ENCODE measurements at regions not wholly inside any gene's neighbourhood (a gene's known extent, or its start where the extent isn't known, plus 50 kb on each side); places are given as distances from the start of the nearest gene placed in this dataset.
A peak's percentile ranks its signal among the peaks of the same experiment; 100 is the strongest.

DNA sequence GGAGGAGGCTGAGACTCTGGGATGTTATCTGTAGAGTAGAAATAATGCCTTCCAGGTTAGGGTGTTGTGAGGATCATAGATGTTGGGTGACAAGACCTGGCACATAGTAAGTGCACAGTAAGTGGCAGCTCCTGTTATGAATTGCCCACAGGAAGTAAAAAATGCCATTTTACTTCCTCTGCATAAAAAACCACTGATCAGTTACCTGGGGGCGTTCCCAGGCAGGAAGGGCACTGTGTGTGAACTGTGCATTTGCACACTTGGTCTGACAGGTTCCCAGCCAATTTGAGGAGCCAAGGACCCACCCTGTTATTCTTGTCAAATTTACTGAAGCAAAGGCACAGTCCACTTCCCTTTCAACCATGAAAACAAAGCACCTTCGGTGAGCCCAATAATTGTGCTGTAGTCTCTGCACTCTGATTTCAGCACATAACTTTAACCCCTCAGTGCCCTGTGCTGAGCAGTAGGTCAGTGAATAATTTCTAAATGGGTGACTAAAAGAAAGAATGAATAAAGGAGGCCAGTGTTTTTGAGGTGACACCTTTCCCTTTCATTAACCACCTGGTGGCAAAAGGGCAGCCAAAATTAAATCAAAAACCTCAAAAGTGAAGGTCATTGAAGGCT, 85.8 kb upstream of the ARHGEF3 start:
- Histone ChIP-seq H2AFZ (ENCODE audit: low read depth, low read length, poor library complexity, severe bottlenecking) (no peak overlapping the region), H3K79me2 (ENCODE audit: insufficient read depth, low read length) (no peaks in the 10 kb centered on the region), H3K4me2 (ENCODE audit: low read length) (no peak overlapping the region), H3K9me2 (ENCODE audit: insufficient read depth) (no peaks in the 10 kb centered on the region), H3K9ac (ENCODE audit: low read length) (no peak overlapping the region), H3K9me3 (ENCODE audit: control insufficient read depth in 1 of 2, insufficient read depth in 1 of 2, low read depth in 1 of 2, low read length in 2 of 2) (no peaks in the 10 kb centered on the region), H3K27ac (ENCODE audit: low read depth, low read length) (no peak overlapping the region), H4K20me1 (ENCODE audit: insufficient read depth) (no peaks in the 10 kb centered on the region), H3K4me3 (replicated peaks in 1 of 2; ENCODE audit: low read depth in 1 of 2, low read length in 2 of 2) (no peak overlapping the region), H3K27me3 (ENCODE audit: insufficient read depth, low read length) (no peaks in the 10 kb centered on the region), H3K36me3 (ENCODE audit: control insufficient read depth in 1 of 2, insufficient read depth in 2 of 2, low read length in 2 of 2) (no peaks in the 10 kb centered on the region), H3K4me1 (ENCODE audit: control insufficient read depth in 1 of 2, insufficient read depth in 2 of 2, low read length in 2 of 2) (peaks cover 9 to 22% of the 10 kb centered on the region in 2 experiments; a peak in 3 of 4 replicates)
- TF ChIP-seq, protein P1, sequence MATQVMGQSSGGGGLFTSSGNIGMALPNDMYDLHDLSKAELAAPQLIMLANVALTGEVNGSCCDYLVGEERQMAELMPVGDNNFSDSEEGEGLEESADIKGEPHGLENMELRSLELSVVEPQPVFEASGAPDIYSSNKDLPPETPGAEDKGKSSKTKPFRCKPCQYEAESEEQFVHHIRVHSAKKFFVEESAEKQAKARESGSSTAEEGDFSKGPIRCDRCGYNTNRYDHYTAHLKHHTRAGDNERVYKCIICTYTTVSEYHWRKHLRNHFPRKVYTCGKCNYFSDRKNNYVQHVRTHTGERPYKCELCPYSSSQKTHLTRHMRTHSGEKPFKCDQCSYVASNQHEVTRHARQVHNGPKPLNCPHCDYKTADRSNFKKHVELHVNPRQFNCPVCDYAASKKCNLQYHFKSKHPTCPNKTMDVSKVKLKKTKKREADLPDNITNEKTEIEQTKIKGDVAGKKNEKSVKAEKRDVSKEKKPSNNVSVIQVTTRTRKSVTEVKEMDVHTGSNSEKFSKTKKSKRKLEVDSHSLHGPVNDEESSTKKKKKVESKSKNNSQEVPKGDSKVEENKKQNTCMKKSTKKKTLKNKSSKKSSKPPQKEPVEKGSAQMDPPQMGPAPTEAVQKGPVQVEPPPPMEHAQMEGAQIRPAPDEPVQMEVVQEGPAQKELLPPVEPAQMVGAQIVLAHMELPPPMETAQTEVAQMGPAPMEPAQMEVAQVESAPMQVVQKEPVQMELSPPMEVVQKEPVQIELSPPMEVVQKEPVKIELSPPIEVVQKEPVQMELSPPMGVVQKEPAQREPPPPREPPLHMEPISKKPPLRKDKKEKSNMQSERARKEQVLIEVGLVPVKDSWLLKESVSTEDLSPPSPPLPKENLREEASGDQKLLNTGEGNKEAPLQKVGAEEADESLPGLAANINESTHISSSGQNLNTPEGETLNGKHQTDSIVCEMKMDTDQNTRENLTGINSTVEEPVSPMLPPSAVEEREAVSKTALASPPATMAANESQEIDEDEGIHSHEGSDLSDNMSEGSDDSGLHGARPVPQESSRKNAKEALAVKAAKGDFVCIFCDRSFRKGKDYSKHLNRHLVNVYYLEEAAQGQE (IDR thresholded peaks at IDR 0.05; ENCODE audit: low read depth): no peak
- TF ChIP-seq POLR2AphosphoS5 (IDR thresholded peaks at IDR 0.05; ENCODE audit: low read depth, low read length): no peak
- no peak for TF ChIP-seq ZFX (IDR thresholded peaks at IDR 0.05)
- TF ChIP-seq, protein P2, sequence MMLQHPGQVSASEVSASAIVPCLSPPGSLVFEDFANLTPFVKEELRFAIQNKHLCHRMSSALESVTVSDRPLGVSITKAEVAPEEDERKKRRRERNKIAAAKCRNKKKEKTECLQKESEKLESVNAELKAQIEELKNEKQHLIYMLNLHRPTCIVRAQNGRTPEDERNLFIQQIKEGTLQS (IDR thresholded peaks at IDR 0.05): no peak
- ATAC-seq: no peak
- ChIA-PET CTCF (interaction anchor here (0.6 kb wide), 1 partner anchor 45 kb away, joined by 3 read pairs; no protein-coding TSS in a partner anchor), POLR2A (no interaction called here), RAD21 (ENCODE audit: low non-redundant PET in 1 of 2, low total read pairs in 2 of 2, uncharacterized antibody in 2 of 2, unreplicated experiment in 2 of 2) (no interaction called here)
- intact Hi-C loops (cut with micrococcal nuclease): no loop called here
- no peak for DNase-seq (ENCODE audit: low read depth, low spot score)
- no TSS peak for BruUV-seq (replicated peaks)

DNA sequence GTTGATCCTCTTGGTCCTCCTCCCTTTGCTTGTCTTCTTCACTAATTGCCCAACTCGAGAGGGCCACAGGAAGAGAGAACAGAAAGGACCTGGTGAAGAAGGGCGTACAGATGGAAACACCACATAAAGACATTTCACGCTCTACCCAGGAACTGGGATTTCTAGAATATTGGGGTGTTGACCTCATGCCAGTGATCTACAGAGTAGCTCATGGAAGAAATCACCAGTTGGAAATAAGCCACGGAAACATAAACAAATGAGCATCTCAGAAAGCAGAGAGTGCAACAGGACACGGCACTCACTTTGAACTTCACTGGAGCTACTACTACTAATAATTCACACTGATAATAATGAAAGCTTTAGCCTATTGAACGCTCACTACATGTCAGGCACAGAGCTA, 84.6 kb upstream of the ARHGEF3 start:
- Histone ChIP-seq H3K4me3 (replicated peaks in 1 of 2; ENCODE audit: low read depth in 1 of 2, low read length in 2 of 2) (no peak overlapping the region), H4K20me1 (ENCODE audit: insufficient read depth) (no peaks in the 10 kb centered on the region), H3K4me2 (ENCODE audit: low read length) (peak overlapping the region; percentile 10; the same call in 1 of the 2 replicates), H3K9me3 (ENCODE audit: control insufficient read depth in 1 of 2, insufficient read depth in 1 of 2, low read depth in 1 of 2, low read length in 2 of 2) (no peaks in the 10 kb centered on the region), H3K27ac (ENCODE audit: low read depth, low read length) (no peak overlapping the region), H3K9ac (ENCODE audit: low read length) (no peak overlapping the region), H3K27me3 (ENCODE audit: insufficient read depth, low read length) (no peaks in the 10 kb centered on the region), H2AFZ (ENCODE audit: low read depth, low read length, poor library complexity, severe bottlenecking) (no peak overlapping the region), H3K4me1 (ENCODE audit: control insufficient read depth in 1 of 2, insufficient read depth in 2 of 2, low read length in 2 of 2) (peaks cover 10 to 27% of the 10 kb centered on the region in 2 experiments), H3K9me2 (ENCODE audit: insufficient read depth) (no peaks in the 10 kb centered on the region), H3K36me3 (ENCODE audit: control insufficient read depth in 1 of 2, insufficient read depth in 2 of 2, low read length in 2 of 2) (no peaks in the 10 kb centered on the region), H3K79me2 (ENCODE audit: insufficient read depth, low read length) (no peaks in the 10 kb centered on the region)
- RAD21 ChIA-PET (ENCODE audit: low non-redundant PET in 1 of 2, low total read pairs in 2 of 2, uncharacterized antibody in 2 of 2, unreplicated experiment in 2 of 2): no interaction called here
- DNase-seq (ENCODE audit: low read depth, low spot score) (no peak), ATAC-seq (no peak)
- POLR2A ChIA-PET: interaction anchor here (0.6 kb wide), 1 partner anchor 515 kb away, joined by 3 read pairs; no protein-coding TSS in a partner anchor
- BruUV-seq (replicated peaks): no TSS peak
- intact Hi-C loops (cut with micrococcal nuclease): no loop called here
- CTCF ChIA-PET: no interaction called here
- TF ChIP-seq SRF (IDR thresholded peaks at IDR 0.05; ENCODE audit: low read depth) (no peak), CEBPB (IDR thresholded peaks at IDR 0.05; ENCODE audit: low read depth) (no peak), POLR2AphosphoS5 (IDR thresholded peaks at IDR 0.05; ENCODE audit: low read depth, low read length) (no peak), TCF7L2 (IDR thresholded peaks at IDR 0.05; ENCODE audit: borderline replicate concordance, extremely low read depth, insufficient read depth, insufficient read length) (no peak), ZFX (IDR thresholded peaks at IDR 0.05) (no peak), YY1 (IDR thresholded peaks at IDR 0.05; ENCODE audit: extremely low read depth, insufficient replicate concordance, low read depth, low read length) (no peak), SIN3A (IDR thresholded peaks at IDR 0.05; ENCODE audit: low read depth) (no peak), POLR2A (IDR thresholded peaks at IDR 0.05; ENCODE audit: borderline replicate concordance, extremely low read depth, insufficient read depth, insufficient read length) (no peak), EGR1 (IDR thresholded peaks at IDR 0.05; ENCODE audit: low read depth) (no peak), RAD21 (IDR thresholded peaks at IDR 0.05; ENCODE audit: low read depth) (no peak)
- TF ChIP-seq, protein P2 (IDR thresholded peaks at IDR 0.05): no peak
- TF ChIP-seq, protein P3, sequence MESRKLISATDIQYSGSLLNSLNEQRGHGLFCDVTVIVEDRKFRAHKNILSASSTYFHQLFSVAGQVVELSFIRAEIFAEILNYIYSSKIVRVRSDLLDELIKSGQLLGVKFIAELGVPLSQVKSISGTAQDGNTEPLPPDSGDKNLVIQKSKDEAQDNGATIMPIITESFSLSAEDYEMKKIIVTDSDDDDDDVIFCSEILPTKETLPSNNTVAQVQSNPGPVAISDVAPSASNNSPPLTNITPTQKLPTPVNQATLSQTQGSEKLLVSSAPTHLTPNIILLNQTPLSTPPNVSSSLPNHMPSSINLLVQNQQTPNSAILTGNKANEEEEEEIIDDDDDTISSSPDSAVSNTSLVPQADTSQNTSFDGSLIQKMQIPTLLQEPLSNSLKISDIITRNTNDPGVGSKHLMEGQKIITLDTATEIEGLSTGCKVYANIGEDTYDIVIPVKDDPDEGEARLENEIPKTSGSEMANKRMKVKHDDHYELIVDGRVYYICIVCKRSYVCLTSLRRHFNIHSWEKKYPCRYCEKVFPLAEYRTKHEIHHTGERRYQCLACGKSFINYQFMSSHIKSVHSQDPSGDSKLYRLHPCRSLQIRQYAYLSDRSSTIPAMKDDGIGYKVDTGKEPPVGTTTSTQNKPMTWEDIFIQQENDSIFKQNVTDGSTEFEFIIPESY (IDR thresholded peaks at IDR 0.05; ENCODE audit: extremely low read depth, insufficient replicate concordance, low read length): no peak

Data from HCT116 (cell line).